Activated naive CD4-positive, alpha-beta T cell treated with Interleukin-2 at 50 U/mL for 16 hours (primary cell): ENCODE measurements at regions not wholly inside any gene's neighbourhood (a gene's known extent, or its start where the extent isn't known, plus 50 kb on each side); places are given as distances from the start of the nearest gene placed in this dataset.
A peak's percentile ranks its signal among the peaks of the same experiment; 100 is the strongest.

ENCODE experiments used
- DNase-seq: peaks from one replicate; pipeline ENCODE4 v3.0.0-alpha.2; 2020

DNA sequence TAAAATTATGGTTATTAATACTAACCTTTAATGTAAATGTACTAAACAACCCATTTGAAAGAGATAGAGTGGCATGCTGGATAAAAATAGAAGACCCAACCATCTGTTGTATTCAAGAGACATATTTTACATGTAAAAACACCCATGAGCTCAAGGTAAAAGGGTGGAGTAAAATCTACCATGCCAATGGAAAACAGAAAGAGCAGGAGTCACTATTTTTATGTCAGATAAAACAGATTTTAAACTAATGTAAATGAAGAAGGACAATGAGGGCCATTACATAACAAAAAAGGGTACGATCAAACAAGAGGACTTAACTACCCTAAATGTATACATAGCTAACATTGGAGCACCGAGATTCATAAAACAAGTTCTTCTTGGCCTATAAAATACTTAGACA, 66.3 kb downstream of the ITM2A start:
- DNase-seq = no peak

DNA sequence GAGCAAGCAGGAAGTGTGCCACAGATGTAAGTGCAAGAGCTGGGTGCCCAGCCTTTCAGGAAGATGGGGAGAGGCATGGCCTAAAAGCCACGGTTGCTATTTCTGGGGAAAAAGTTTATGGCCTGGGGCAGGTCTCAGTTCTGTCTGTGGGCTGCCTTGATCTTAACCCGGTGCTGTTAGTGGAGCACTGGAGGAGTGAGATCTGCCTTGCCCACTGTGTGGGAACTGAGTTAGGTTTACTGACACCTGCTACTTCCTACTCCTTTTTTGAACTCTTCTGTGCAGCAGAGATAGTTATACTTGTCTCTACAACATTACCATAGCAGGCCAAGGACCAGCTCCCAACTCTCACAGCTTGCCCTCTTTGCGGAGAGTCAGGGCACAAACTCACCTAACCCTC, 76.5 kb downstream of the ITM2A start:
- DNase-seq = no peak

DNA sequence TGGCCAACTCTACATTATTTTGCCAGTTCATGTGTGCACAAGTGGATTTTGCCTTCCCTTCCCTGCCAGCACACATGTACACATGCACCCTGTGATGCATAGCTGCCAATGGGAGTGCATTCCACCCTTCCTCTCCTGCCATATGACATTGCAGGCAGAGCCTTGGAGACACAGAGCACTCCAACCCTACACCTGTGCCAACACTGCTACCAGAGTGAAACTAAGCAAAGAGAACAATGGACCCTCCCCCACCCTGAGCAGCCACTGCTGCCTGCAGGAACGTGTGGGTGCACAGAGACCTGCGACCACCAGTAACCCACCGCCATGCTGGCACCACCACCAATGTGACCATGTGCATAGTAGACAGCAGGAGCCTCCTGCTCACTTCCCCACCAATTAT, 78.4 kb downstream of the ITM2A start:
- DNase-seq = no peak

DNA sequence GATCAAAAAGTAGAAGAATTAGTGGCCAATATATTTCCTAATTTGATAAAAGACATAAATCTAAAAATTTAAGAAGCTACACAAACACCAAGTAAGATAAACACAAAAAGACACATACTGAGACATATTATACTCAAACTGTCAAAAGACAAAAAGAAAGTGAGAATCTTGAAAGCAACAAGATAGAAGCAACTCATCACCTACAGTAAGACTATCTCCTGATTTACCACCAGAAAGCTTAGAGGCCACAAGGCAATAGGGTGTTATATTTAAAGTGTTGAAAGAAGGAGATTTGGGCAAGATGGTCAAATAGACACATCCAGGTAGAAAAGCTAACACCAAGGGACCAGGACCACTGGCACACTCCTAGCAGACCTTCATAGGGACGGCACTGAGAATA, 79.4 kb downstream of the ITM2A start:
- no peak for DNase-seq

DNA sequence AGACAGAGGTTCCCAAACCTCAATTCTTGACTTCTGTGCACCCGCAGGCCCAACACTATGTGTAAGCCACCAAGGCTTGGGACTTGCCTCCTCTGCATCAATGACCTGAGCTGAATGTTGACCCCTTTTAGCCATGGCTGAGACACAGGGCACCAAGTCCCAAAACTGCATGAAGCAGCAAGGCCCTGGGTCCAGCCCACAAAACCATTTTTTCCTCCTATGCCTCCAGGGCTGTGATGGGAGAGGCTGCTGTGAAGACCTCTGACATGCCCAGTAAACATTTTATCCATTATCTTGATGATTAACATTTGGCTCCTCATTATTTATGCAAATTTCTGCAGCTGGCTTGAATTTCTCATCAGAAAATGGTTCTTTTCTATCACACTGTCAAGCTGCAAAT, 85.4 kb downstream of the ITM2A start:
- no peak for DNase-seq

DNA sequence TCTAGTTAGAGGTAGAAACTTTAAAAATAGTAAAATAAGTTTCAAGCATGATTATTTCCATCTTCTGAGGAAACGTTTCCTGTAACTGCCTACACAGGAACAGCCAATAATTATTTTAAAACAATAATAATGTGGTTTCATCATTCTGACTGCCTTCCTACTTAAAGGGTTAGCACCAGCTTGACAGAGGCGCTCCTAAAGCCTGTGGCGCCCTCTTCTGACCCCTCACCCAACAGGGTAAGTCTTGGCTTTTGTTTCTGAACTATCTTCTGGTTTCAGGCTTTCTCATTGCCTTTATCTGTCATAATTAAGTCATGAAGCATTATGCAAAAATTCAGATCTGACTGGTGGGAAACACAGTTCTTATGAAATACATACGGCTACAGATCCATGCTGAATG, 96.7 kb downstream of the ITM2A start:
- peak; percentile 79 for DNase-seq

DNA sequence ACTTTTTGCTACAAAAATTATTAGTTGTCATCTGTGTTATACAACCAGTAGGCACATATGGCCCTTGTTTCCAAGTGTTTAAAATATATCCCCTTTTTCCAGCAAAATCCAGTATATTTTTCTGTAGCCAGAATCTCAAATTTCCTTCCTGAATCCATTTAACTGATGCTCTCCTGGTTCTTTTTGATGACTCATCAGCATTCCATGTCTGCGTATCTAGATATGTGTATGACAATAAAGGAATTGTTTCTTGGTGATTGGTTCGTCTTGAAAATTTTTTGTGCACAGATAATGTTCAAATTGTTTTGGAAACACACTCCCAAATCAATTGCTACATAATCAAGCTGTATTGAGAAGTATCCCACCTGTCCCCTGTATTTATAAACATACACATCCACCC, 98.3 kb downstream of the ITM2A start:
- DNase-seq = no peak

DNA sequence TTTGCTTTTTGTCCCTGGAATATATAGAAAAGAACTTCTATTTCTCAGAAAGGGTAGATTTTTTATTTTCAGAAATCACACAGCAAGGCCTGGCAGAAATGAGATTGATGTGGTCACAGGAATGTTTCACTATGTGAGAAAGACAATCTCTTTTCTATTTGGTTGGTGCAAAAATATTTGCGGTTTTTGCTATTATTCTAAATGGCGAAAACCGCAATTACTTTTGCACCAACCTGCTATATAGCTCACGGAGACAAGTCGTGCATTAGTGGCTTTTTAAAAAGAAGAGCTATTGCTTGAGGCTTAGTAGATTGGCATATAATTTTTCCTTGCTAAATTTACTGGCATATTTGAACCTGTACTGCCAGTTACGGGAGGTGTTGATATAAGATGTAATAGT, 100.4 kb downstream of the ITM2A start:
- DNase-seq = no peak

DNA sequence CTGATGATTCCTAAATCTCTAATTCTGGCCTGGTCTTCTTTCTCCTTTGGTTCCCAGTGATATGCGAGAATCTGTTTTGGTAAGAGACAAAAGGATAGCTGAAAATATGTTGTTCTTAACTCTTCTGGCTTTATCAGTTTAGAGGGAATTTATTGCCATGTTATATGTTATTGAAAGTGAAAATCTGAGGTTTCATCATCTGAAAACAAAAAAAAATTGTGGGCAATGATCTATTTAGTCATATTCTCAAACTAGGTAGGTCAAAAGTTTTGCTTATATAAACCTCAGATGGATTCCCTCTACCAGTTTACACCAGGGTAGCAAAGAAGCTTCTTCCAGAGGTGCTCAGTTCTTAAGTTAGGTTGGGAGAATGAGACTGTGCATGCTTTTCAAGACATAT, 103.6 kb downstream of the ITM2A start:
- DNase-seq = no peak

DNA sequence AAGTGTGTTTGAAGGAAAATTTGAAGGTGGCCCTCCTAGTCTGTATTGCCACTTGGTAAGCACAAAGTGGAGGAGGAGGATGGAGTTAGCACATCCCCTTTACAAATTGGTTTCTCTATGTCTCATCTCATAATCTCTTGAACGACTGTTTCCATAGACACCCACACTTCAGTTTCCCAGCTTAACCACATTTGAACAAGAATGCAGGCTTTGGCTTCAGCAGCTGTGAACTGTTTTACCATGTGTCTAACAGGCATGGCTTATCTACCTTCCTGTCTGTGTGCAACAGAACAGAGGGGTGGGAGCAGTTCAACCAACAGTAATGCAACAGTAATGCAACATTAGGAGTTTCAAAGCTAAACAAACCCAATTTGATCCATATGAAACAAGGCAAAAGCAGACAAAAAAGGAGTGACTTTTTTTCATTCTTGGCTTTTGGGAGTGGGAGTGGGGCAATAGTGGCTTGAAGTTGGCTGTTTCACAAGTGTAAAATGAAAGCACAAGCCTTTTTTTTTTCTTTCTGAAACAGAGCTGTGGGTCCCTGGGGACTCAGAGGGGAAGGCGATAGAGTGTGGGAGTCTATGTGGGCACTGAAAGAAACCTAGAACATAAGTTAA, 108.0 kb downstream of the ITM2A start:
- peak; percentile 37 for DNase-seq

DNA sequence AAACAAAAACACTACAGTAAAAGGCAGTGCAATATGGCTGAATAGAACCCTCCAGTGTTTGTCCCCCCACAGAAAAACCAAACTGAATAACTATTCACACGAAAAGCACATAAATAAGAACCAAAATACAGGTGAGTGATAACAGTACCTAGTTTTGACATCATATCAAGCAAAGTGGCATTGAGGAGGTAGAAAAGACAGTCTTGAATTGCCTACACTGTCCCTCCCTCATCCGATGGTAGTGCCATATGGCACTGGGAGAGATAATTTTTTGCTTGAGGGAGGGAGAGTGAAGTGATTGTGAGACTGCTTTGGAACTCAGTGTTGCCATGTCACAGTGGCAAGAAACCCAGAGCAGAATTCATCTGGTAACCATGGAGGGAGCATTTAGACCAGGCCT, 99.2 kb downstream of the GPR174 start:
- DNase-seq = no peak

DNA sequence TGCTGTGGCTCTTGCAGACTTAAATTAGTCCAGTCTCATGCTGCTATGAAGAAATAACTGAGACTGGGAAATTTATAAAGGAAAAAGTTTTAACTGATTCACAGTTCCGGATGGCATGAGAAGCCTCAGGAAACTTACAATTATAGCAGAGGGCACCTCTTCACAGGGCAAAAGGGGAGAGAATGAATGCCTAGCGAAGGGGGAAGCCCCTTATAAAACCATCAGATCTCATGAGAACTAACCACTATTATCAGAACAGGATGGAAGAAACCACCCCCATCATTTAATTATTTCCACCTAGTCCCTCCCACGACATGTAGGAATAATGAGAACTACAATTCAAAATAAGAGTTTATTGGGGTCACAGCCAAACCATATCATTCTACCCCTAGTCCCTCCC, 91.4 kb downstream of the GPR174 start:
- DNase-seq = no peak

DNA sequence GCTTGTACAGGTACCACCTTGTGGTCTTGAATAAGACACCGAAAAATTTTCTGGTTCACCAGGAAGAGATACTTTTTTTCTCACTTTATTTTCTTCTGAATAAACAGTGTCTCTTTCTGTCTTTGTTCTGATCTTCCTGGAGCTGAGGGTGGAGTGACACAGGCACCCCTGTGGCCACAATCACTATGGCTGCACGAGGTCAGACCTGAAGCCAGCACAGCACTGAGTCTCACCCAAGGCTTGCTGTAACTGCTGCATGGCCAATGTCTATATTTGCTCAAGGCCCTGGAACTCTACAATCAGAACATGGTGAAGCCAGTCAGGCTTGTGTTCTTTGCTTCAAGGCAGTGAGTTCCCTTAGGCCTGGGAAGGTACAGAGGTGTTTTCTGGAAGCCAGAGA, 87.2 kb downstream of the GPR174 start:
- DNase-seq = no peak
